HFF-Myc (cell line): ENCODE measurements at regions not wholly inside any gene's neighbourhood (a gene's known extent, or its start where the extent isn't known, plus 50 kb on each side); places are given as distances from the start of the nearest gene placed in this dataset.

Source experiments
- DNase-seq: peaks from one replicate; pipeline ENCODE4 v3.0.0-alpha.2; 2011; ENCODE audit warnings: low read depth; ENCODE audit errors: extremely low read depth
- H3K4me3 ChIP-seq: replicated peaks from 2 replicates; pipeline ENCODE4 v1.5.1; 2011; ENCODE audit warnings: low read depth, mild to moderate bottlenecking, control low read depth, low read length
- CTCF ChIP-seq: IDR thresholded peaks from 2 replicates; pipeline ENCODE4 v1.5.1; 2012; ENCODE audit warnings: mild to moderate bottlenecking, low read depth, low read length, control low read depth; ENCODE audit errors: missing control alignments

GRCh38 chr20:52098186-52098585, 93.4 kb downstream of the ZFP64 start:
- no peak for DNase-seq
- TF ChIP-seq CTCF = no peak

GRCh38 chr20:52096117-52096516, 95.5 kb downstream of the ZFP64 start:
- no peak for TF ChIP-seq CTCF
- DNase-seq = no peak
- no peak overlapping the region for H3K4me3 ChIP-seq

More at GRCh38 chr20:52098186-52098585, 93.4 kb downstream of the ZFP64 start:
- no peak overlapping the region for H3K4me3 ChIP-seq

GRCh38 chr20:52094693-52095092, 96.9 kb downstream of the ZFP64 start:
- no peak overlapping the region for H3K4me3 ChIP-seq
- DNase-seq = no peak
- no peak for TF ChIP-seq CTCF

- DNase-seq = no peak
- TF ChIP-seq CTCF = no peak
- no peak overlapping the region for H3K4me3 ChIP-seq
These were observed 98.0 kb downstream of the ZFP64 start for GRCh38 chr20:52093575-52093974.

- TF ChIP-seq CTCF = no peak
- no peak overlapping the region for H3K4me3 ChIP-seq
- no peak for DNase-seq
These were observed 101.5 kb downstream of the ZFP64 start for GRCh38 chr20:52090035-52090434.

GRCh38 chr20:52087471-52087870, 104.1 kb downstream of the ZFP64 start:
- no peak for TF ChIP-seq CTCF
- DNase-seq = no peak
- no peak overlapping the region for H3K4me3 ChIP-seq

- no peak for DNase-seq
- TF ChIP-seq CTCF = no peak
- H3K4me3 ChIP-seq = no peak overlapping the region
These were observed 104.7 kb downstream of the ZFP64 start for GRCh38 chr20:52086878-52087277.
